D341Med (cell line): ENCODE measurements at regions not wholly inside any gene's neighbourhood (a gene's known extent, or its start where the extent isn't known, plus 50 kb on each side); places are given as distances from the start of the nearest gene placed in this dataset.

Experiments
- DNase-seq: peaks from one replicate; pipeline ENCODE4 v3.0.0; 2012; ENCODE audit warnings: low spot score

DNA sequence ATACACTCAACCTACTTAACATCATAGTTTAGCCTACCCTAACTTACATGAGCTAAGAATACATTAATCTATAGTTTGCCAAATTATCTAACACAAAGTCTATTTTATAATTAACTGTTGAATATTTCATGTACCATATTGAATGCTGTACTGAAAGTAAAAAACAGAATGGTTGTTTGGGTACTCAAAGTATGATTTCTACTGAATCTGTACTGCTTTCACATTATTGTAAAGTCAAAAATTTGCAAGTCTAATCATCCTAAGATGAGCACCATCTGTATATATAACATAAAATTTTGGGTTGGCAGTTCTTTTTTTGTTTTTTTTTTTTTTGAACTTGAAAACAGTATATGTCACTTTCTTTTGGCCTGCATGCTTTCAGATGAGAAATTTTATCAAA is 1212.6 kb downstream of the SLITRK5 start:
- DNase-seq: no peak

DNA sequence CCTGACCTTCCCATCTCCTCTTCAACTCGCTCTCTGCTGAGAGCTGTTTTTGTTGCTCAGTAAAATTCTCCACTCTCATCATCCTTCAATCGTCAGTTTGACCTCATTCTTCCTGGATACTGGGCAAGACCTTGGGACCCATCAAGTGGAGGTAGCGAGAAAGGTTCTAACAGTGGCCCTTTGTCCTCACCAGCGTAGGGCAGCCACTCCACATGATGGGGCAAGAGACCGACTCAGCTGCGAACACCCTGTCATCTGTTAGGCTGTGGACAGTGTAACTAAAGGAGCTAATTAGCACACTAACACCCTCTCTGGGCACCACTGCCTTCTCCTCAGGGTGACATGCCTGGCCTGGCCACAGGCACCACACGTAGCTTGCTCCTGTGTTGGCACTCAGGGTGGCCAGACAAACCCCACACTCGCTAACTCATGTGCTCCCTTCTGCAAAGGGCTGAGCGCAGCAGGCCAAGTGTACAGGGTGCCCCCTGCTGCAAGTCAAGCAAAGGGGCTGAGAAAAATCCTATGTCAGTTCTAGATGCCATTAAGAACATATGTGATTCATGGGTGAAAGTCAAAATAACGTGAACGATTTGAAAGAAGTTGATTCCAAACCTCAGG is 1216.0 kb downstream of the SLITRK5 start:
- DNase-seq: no peak

DNA sequence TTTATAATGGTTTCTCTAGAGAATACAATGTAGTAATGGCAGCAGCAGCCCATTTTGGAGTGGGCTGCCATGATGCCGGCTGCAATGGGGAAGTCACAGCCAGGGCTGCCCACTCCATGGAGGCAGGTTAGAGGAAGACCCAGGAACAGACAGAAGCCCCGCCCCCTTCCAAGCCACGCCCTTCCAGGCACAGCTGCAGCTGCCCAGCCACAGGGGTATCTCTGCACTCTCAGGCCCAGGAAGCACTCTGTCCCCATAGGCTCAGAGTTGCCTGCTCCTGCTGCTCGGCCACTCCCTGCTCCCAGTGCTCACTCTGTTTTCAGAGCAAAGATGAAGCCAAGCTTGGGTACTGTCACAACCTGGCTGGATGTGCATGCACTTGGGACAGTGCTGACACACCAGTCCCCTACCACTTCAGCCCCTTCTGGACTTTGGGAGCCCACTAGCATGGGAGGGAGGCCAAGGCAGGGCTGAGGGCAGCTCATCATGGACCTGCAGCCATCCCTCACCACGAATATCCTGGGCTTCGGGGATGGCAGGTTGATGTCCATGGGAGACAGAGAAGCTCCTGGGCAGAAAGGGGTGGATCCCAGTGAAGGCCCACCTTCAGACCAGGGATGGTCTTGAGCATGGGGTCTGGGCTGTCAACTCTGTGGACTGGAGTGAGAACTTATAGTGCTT is 1224.2 kb downstream of the SLITRK5 start:
- no peak for DNase-seq

DNA sequence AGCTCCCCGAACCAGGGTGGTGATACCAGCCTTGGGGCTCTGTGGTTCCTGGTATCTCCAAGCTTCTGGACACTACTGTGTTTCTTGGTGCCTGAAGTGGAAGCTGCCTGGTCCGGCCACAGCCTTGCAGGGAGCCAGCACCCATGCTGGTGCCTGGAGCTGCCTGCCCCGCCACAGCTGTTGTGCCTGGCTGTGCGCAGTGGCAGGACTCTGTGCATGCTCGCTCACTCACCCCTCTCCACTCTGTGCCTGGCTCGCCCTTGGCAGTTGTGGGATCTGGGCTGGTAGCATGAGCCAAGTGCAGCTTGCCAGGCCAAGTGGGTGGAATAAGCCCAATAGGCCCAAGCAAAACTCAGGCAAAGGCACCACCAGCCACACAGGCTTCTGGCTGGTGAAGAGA is 1225.3 kb downstream of the SLITRK5 start:
- no peak for DNase-seq

DNA sequence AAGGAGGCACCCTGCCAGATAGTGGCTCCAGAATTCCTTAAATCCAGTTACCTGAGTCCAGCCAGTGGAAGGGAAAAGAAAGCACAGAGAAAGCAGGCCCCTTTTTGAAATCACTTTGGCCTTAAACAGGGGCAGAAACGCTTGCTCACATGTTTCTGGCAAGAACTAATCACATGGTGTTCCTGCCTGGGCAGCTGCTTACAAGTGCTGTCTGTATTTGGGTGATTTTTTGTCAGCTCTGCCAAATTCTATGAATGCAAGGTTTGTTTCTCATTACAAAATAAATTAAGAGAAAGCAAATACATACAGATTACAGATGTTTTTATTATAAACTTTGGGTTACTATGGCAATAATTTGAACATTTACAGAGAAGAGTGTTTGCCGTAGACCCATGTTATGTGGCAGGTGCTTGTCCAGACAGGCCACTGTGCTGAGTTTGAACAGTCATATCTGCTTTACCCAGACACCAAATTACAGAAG is 1237.8 kb downstream of the SLITRK5 start:
- DNase-seq: no peak

DNA sequence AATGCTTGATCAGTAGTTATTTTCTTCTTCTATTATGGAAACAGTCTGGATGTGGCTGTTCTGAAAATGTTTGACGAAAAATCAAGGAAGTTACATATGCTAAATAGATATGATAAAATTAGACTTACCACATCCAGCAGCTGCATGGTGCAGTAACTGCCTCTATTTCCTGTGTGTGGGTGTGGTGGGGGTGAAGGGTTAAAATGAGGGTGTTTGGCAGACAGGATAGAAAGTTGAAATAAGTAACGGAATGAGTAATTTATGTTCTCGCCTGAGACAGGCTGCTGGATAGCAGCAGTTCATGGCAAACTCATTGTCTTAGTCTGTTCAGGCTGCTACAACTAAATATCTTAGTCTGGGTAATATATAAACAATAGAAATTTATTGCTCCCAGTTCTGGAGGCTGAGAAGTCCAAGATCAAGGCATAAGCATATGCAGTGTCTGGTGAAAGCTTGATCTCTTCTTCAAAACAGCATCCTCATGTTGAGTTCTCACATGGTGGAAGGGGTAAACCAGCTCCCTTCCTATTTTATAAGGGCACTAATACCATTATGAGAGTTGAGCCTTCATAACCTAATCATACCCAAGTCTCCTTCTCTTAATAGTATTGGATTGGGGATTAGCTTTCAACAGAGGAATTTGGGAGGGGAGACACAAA is 1248.9 kb downstream of the SLITRK5 start:
- no peak for DNase-seq

DNA sequence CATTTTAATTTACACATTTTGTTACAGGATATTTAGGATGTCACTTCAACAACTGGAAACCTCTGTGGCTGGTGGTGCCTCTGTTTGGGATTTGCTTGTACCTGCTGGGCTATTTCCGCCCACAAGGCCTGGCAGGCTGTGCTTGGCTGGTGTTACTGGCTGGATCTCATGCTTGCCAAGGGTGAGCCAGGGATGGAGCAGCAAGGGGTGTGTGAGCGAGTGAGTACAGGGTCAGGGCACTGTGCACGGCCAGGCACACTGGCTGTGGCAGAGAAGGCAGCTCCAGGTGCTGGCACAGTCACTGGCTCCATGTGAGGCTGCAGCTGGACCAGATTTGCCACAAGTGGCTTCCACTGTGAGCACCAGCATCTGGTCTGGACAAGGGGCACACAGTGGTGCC is 1254.8 kb downstream of the SLITRK5 start:
- no peak for DNase-seq

DNA sequence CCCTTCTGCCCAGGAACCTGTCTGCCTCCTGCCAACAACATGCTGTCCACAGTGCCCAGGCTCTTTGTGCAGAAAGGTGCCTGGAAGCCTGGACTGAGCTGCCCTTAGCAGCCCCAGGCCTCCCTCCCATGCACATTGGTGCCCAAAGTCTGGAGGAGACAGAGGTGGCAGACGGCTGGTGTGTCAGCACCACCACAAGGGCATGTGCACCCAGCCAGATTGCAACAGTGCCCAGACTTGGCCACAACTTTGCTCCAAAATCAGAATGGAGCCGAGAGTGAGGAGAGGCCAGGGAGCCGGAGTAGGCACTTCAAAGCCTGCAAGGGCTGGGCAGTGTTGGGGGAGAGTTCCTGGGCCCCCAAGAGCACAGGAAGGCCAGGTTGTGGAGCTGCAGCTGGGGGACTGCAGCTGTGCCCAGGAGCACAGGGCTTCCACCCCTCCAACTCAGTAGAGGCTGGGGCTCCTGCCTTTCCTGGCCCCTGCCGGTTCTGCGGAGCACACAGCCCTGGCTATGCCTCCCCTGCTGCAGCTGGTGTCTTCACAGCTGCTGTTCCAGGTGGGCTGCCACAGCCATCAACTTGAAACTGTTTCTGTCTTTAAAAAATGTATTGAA is 1255.8 kb downstream of the SLITRK5 start:
- DNase-seq: no peak

DNA sequence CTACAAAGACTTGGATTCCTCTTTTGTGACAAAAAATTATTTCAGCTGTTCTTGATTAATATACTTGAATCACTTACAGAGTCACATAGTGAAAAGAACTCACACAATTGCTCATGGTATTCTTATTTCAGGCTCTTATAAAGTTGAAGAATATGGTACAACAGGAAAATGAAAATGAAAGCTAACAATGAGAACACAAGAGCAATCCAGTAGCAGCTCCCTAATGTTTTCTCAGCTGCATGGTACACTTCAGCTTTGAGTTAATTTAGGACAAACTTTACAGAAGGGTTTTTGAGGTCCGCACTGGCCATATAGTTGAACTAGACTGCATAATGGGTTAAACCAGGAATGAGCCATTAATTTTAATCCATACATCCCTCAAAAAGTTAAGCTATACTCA is 1261.8 kb downstream of the SLITRK5 start:
- DNase-seq: no peak

DNA sequence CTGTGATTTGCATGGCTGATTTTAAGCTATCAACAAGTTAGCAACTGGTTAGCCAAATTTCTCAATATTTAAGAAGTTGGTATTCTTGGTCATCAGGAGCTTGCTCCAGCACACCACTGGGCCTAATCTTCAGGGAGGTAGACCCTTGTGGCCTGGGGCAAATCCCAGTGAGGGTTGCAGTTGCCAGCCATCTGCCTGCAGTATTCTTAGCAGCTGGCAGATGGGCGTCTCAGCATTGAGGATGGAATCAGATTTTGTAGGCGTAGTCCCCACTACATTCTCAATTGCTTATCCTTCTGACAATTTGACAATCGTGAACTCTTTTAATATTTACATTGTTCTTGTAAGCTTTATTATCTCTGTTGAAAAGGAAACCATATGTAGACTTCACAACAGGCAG is 1266.2 kb downstream of the SLITRK5 start:
- peak; percentile 53 for DNase-seq

DNA sequence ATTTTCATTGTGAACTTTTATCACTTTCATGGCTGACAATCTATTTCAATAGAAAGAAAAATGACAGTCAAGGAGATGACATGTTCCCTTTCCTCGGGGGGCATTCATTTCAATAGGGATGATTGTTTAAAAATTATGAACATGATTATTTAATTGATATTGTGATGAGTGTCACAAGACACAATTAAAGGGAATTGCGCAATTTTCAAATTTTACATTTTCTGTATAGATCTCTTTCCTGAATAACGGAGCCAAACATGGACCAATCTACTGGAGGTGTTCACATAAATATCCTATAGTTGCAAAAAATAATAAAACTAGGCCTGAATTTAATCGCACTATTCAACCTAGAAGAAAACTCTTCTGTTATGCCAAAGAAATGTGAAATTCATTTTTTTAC is 1274.6 kb downstream of the SLITRK5 start:
- DNase-seq: no peak

DNA sequence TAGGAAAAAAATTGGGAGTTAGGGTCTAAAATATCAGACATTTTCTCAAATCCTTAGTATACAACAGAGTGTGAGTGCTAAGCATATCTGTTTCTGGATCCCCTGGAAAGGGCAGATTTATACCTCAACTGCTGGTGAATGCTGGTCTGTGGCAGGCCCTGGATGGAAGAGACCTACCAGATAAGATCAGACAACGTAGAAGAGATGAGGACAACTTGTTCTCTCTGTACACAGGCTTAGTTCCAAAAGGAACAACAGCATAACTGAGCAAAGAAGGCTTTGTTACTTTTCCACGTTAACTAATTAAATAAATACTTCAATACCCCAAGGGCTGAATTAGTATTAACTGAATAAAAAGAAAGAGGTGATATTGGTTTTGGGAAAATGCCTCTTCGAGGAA is 1277.3 kb downstream of the SLITRK5 start:
- no peak for DNase-seq

DNA sequence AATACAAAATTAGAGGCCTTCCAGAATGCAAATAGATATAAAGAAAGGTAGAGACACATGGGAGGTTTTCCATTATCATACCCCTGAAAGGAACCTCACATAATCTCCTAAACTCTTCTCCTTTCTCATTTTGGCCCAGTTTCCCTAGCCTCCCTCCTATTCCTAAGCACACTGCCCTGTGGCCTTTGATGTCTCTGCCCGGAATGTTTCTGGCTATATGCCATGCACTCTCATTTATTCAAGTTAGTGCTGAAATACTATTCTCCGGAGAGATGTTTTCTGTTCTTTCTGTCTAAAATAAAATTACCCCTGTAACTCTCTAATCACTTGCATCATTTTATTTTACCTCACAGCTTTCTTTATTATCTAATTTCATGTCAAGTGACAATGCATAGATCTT is 1287.7 kb downstream of the SLITRK5 start:
- DNase-seq: no peak

DNA sequence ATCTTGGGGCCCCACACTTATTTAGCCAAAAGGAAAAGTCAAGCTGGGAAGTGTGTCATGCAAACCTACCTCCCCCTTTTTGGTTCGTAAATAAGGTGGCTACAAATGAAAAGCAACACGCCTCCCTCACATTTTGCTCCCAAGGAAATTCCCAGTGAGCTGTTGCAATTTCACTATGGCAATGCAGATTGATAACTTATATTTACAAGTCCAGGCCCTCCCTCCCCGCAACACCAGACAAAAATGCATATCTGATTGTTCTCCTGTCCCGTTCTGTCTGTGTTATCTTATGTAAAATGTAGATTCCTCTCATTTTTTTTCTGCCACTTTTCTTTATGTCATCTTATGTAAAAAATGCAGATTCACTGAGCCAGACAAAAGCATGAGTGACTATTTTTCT is 1305.3 kb downstream of the SLITRK5 start:
- no peak for DNase-seq

DNA sequence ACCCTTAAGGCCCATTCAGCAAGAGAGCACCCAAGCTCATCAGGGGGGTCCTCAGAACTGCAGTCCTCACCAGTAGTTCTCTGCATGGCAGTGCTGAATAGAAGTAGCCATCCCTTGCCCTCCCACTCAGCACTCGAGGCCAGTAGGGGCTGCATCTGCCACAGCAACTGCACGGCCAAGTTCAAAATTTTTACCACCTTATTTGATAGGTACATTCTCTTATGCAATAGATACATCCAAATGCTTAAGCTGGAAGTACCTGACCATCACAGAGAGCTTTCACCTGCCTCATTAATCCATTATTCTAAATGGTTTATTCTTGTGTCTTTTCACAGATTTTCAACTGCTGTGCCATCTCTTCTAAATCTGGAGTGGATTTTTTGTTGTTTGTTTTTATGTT is 1307.4 kb downstream of the SLITRK5 start:
- no peak for DNase-seq

DNA sequence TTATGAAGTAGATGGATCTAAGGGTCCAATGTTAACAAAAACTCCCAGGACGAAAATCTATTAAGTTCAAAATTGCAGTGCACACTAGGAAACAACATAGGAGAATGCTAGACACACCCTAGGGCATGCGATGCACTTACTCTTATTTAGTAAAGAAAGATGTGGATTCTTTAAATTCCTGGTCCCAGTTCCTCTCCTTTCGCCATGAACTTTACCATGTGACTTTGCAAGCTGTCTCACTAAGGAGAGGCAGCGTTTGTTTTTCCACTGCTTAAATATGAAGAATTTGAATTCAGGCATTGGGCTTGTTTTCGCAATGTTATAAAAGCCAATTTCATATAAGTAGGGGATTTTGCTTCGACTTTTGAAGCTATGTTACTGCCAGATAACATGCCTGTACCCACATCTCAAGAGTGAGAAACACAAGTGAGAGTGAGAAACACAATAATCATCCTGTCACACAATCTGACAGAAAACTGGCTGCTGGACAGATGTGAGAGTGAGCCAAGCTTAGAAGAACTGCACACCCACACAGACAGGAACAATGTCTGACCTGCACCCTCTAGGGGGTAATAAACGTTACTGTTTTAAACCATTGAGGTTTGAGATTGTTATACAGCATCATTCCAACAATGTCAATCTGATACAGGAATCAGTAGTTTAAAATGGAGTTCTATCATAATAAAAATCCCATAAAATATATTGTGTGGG is 1308.4 kb downstream of the SLITRK5 start:
- DNase-seq: peak; percentile 18

DNA sequence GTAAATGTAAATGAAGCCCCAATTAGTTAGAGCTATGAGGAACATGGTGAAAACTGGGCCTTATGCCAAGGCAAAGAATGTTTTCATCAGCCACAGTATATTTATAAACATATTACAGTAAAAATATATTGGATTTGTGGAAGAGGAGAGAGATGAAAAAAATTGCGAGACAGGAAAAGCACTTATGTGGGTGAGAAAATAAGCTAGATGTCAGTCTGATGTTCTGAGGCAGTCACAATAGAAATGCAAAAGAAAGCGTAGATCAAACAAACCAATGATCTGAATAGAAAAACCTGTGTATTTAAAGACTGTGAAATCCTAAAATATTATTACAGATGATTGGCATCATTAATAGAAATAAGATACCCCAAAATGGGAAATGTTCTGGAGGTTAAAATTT is 1332.5 kb downstream of the SLITRK5 start:
- no peak for DNase-seq

DNA sequence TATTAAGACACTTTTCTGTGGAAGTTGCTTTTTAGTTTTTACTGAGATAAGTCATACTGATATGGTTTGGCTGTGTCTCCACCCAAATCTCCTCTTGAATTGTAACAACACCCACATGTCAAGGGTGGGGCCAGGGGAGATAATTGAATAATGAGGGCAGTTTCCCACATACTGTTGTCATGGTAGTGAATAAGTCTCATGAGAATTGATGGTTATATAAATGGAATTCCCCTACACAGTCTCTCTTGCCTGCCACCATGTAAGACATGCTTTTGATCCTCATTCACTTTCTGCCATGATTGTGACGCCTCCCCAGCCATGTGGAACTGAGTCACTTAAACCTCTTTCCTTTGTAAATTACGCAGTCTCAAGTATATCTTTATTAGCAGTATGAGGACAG is 1340.4 kb downstream of the SLITRK5 start:
- DNase-seq: no peak

DNA sequence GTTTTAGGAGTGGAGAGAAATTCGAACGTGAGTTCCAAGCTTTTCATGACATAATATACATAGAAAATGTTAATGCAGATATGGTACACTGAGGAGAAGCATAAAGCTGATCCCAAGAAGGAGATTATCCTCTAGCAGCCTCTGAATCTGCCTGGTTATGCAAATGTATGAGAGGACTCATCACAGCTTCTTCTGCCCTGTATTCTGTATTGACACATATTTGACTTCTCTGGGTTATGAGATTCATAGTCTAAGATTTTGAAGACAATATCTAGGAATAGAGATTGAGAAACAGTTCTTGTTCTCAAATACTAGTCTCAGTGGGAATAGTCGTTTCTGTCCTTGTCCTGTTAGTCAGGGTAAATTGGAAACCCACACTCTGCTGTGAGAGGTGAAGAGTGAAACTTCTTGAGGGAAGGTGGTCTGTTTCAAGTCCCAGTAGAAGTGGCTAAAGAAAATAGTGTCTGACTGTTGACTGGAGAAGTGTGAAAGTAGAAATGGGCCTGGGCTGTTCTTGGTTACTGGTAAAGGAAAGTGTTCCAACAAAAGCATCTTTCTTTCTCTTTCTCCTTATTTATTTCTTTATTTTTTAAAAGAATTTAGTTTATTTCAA is 1356.6 kb downstream of the SLITRK5 start:
- no peak for DNase-seq

DNA sequence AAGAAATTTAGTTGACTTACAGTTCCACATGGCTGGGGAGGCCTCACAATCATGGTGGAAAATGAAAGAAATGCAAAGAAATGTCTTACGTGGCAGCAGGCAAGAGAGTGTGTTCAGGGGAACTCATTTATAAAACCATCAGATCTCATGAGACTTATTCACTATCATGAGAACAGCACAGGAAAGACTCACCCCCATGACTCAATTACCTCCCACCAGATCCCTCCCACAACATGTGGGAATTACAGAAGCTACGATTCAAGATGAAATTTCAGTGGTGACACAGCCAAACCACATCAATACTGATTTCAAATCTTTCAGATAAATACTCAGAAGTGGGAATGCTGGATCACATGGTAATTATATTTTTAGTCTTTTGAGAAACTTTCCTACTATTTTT is 1357.9 kb downstream of the SLITRK5 start:
- DNase-seq: no peak

DNA sequence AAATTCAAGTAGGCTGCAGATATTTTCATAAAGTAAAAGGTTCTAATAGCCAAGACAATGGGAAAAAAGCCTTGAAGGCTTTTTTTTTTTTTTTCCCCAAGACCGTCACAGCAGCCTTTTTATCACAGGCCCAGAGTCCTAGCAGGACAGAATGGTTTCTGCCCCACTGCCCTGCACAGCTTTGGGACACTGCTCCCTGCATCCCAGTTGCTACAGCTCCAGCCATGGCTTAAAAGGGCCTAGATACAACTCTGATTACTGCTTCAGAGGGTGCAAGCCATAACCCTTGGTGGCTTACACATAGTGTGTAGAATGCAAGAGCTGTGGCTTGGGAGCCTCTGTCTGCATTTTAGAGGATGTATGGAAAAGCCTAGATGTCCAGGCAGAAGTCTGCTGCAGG is 1362.8 kb downstream of the SLITRK5 start:
- DNase-seq: no peak

DNA sequence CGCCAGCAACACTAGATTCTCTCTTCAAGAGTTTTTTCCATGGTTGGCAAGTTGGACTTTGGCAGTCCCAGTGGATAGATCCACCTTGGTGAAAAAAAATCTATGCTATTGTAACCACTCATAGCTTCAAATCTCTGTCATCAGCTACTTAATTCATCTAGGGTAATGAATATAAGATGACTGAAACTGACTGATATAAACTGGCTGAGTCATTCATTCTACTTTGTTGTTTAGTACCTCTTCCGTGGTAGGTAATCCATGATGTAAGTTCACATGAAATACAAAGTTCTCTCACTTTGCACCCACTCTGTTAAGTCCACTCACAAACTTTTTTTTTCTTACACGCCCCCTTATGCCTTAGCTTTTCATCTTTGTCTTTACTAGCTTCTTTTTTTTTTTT is 1381.5 kb downstream of the SLITRK5 start:
- no peak for DNase-seq
